ENCODE measurements at regions not wholly inside any gene's neighbourhood (a gene's known extent, or its start where the extent isn't known, plus 50 kb on each side); places are given as distances from the start of the nearest gene placed in this dataset.
A peak's percentile ranks its signal among the peaks of the same experiment; 100 is the strongest.
"Not testable (repeated sequence)": the region's sequence is repeated elsewhere in the genome, so short reads cannot be mapped to it uniquely, and the experiment has no call there.

DNA sequence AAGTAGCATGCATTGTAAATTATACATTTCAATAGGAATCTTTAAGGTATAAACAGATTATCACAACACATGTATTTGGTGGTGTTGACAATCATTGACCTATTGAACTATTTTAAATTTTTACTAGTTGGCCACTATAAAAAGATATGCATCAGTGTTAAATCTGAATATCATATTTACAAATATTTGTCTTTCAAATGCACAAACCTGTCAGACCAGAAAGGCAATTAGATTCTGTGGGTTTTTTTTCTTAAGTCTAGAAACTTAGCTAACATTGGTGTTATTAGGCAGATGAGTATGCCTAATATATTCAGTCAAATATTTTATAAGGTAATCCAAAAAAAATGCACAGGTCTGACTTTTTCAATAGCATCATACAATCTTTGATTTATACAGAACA lies 241.4 kb upstream of the DGKB start:
- DNase-seq (ENCODE audit: low read depth): no peak
- TF ChIP-seq, protein P1, sequence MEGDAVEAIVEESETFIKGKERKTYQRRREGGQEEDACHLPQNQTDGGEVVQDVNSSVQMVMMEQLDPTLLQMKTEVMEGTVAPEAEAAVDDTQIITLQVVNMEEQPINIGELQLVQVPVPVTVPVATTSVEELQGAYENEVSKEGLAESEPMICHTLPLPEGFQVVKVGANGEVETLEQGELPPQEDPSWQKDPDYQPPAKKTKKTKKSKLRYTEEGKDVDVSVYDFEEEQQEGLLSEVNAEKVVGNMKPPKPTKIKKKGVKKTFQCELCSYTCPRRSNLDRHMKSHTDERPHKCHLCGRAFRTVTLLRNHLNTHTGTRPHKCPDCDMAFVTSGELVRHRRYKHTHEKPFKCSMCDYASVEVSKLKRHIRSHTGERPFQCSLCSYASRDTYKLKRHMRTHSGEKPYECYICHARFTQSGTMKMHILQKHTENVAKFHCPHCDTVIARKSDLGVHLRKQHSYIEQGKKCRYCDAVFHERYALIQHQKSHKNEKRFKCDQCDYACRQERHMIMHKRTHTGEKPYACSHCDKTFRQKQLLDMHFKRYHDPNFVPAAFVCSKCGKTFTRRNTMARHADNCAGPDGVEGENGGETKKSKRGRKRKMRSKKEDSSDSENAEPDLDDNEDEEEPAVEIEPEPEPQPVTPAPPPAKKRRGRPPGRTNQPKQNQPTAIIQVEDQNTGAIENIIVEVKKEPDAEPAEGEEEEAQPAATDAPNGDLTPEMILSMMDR (conservative IDR thresholded peaks at IDR 0.05; ENCODE audit: low read length): no peak
- H3K4me3 ChIP-seq (ENCODE audit: low read length): no peak overlapping the region

DNA sequence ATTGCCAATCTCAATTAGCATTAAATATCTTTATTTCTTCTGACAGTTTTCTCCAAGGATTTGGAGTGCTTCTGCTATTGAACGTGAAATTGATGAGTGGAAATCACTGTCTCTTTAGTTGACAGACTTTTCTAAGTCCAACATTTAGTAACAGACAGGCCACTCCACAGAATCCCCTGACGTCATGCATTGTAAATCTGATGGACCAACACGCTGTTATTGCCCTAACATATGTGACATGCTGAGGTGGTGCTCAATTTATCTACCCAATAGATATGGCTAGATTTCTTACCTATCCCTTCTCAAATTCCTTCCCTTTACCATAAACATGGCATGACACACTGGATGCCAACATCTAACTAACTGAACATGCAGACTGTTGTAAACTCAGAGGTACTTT lies 240.6 kb upstream of the DGKB start:
- DNase-seq (ENCODE audit: low read depth): no peak
- no peak overlapping the region for H3K4me3 ChIP-seq (ENCODE audit: low read length)
- TF ChIP-seq, protein P1 (conservative IDR thresholded peaks at IDR 0.05; ENCODE audit: low read length): no peak

DNA sequence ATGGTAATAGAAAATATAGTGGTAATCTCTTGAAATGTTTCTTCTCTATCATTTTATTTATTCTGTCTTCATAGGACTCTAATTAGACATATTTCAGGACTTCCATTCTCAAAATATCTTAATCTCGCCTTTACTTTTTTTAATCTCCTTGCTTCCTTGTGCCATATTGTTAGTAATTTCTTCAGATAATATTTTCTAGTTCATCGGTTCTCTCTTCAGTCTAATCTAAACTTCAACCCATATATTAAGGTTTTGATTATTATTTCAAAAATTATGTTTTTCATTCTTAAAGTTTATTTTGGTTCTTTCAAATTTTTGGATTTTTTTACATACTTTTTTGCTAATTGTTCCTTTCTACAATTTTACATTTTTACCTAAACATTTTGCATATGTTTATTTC lies 237.9 kb upstream of the DGKB start:
- no peak for DNase-seq (ENCODE audit: low read depth)
- TF ChIP-seq, protein P1 (conservative IDR thresholded peaks at IDR 0.05; ENCODE audit: low read length): no peak
- H3K4me3 ChIP-seq (ENCODE audit: low read length): no peak overlapping the region

DNA sequence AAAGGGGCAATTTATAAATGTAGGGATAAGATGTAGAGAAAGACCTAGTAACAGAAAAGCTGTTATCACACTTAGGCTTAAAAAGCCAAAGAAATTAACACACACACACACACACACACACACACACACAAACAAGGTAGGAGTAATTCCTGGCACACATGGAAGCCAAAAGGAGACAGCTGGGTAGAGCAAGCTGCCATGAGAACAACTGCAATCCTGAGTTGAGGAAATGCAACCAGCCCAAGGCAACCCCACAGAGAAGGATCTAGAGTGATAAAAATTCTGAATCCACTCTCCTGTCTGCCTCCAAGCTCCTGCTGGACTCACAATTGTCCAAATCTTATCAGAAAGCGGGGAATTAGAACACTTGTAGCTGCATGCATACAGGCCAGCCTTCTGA lies 229.1 kb upstream of the DGKB start:
- DNase-seq (ENCODE audit: low read depth): no peak
- TF ChIP-seq, protein P1 (conservative IDR thresholded peaks at IDR 0.05; ENCODE audit: low read length): no peak

DNA sequence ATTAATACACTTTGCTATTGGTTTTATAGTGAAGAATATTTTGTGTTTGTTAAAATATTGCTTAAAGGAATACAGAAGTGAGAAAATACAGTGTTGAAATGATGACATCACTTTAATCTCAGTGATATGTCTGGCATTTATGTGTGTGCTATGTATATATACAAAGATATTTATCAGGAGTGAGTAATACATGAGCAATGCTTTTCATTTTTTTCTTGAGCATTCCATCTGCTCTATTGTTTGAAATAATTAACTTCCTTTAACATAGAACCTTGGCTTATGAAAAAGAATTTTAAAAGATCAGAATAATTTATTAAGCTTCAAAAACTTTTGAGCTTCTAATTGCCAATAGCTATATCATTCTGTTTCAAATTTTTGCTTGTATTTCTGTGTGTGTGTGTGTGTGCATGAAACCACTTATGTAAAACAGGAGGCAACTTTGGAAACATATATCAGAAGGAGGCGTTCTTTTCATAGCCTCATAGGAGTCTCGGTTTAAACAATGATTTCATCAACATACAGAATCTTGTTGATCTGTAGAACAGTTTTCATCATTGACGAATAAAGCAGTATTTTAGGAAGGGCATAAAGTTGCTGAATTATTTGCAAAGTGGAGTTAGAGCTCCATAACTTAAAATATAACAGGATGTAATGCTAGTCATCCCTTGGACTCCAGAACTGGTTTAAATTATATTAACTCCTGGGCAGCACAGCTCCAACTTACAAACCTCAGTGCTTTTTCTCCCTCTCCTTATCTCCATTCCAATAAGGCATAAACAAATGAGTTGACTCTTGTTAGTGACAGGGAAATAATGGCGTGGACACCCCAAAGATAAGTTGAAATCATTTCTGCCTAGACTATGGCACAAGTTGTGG lies 228.4 kb upstream of the DGKB start:
- peak; percentile 39 for DNase-seq (ENCODE audit: low read depth)
- no peak overlapping the region for H3K4me3 ChIP-seq (ENCODE audit: low read length)
- TF ChIP-seq, protein P1 (conservative IDR thresholded peaks at IDR 0.05; ENCODE audit: low read length): no peak

More for the DNA sequence above, 229.1 kb upstream of the DGKB start:
- no peak overlapping the region for H3K4me3 ChIP-seq (ENCODE audit: low read length)

DNA sequence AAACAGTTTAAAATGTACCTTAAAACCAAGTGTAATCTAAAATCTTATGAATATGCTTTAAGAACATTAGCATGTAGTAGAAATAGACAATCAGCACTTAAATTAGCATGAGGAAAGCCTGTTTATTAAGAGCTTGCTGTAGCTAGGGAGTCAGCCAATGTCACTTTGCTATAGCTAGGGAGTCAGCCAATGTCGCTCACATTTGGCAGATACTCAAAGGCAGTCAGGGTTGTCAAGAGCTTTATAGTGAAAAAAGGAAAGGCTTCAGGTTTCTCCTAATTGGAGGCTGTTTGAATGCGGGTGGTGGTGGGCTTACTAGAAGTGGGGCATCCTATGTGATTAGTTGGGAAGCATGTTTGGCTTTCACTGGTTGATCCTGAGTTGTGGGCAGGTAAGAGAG lies 226.2 kb upstream of the DGKB start:
- TF ChIP-seq, protein P1 (conservative IDR thresholded peaks at IDR 0.05; ENCODE audit: low read length): no peak
- no peak for DNase-seq (ENCODE audit: low read depth)
- H3K4me3 ChIP-seq (ENCODE audit: low read length): no peak overlapping the region

DNA sequence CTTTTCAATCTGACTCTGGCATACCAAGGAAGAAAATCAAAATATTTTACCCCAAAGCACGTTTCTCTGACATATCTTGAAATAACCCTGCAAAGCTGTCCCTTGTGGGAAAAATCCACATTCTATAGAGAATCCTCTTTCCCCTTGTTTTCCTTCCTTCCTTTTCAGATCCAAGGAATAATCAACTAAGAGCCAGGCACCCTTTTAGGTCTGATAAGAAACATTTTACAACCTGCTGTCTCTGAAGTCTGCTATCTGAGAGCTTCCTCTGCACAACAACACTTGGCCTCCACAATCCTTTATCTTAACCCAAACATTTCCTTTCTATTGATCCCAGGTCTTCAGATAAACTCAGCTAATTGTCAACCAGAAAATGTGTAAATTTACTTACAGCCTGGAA lies 224.1 kb upstream of the DGKB start:
- not testable (repeated sequence) for H3K4me3 ChIP-seq (ENCODE audit: low read length); DNase-seq (ENCODE audit: low read depth)
